SHP77 treated with DMSO at 0.1 percent for 48 hours (cell line): ENCODE measurements at regions not wholly inside any gene's neighbourhood (a gene's known extent, or its start where the extent isn't known, plus 50 kb on each side); places are given as distances from the start of the nearest gene placed in this dataset.

Source experiments
- DNase-seq: peaks from one replicate; lab custom pipeline; 2025; lab: John Stamatoyannopoulos, UW

DNA sequence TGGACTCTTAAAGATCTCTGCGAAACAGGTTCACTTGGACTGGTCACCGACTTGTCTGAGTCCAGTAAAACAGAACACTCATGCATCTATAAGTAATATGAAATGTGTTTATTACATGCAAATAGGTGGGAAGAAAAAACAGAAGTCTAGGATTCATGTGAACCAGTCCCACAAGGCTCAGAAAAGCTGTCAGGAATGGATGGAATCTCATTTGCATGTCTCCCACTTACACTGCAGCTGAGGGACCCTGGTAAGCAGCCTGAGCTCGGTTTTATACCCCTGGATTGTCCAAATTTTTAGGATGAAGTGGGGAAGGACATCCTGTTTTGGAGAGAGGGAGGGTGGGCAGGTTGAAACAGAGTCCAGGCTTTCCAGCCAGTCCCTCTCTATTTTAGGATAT, 1545.1 kb upstream of the PCDH20 start:
- no peak for DNase-seq

DNA sequence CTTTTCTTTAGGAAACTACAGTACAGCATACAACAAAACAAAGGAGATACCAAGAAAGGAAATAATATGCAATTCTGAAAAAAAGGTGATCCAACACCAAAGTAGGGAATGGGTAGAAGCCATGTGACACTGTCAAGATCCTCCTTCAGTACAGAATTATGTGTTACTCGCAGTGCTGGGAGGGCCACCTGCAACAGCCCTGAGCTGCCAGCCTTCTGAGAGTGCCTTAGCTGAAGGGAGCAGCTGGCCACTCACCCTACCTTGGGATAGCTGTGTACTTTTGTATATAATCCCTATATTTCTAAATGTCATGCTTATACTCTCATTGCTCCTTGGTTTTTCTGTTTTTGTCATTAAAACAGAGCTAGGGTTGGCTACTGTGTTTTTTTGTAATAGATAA, 1518.2 kb upstream of the PCDH20 start:
- no peak for DNase-seq

DNA sequence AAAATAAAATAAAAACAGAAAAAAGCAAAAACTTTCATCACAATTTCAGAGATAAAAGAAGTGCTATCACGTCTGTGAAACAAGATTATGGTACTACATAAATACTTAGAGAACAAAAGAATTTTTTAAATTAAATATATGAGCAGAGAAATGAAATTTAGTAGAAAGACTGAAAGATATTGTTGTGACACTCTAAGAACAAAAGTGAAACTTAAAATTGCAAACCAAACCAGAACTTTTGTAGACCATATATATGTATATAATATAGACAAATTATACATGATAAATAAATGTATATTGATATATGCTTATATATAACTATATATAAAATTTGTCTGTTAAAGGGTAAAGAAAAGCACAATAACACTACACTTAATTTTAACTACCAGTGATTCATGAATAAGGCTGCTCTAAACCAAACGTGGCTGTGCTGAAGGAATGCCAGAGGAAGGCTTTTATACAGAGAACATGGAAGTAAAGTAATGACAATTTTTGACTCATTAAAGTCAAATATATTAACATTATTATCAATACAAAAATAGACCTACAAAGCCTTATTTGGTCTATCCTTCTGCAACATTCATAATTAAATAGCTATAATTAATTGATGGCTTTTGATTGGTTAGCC, 1516.7 kb upstream of the PCDH20 start:
- no peak for DNase-seq

DNA sequence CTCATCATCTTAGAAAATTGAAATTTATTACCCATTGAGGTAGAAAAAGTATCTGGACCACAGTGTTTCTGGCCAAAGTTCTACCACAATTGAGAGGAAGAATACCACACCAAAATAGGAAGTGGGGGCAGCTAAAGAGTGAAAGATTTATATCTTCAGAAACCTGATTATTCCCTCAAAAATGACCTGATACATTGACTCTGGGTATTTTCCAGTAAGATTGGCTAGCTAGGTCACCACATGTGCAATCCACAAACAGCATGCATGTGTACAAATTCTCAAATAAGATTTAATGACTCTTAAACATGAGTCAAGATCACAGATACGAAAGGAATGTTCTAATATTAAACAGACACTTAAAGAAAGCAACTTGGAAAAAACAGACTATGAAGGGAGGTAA, 1516.2 kb upstream of the PCDH20 start:
- DNase-seq, result no peak

DNA sequence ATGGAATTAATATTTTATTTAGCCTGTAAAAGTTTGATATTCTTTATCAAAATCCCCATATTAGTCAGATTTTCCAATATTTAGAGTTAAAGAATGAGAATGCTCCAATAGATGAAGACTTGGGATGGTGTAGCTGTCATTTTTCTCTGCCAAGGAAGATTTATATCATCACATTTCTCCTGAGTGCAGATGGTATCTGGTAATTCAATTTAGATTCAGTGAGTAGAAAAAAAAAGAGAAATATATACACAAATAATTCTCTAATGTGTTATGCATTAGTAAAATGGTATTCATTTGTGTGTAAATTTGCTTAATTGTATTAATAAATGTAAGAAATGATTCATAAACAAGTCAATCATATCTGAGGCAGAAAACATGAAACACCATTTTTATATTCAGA, 1508.7 kb upstream of the PCDH20 start:
- no peak for DNase-seq

DNA sequence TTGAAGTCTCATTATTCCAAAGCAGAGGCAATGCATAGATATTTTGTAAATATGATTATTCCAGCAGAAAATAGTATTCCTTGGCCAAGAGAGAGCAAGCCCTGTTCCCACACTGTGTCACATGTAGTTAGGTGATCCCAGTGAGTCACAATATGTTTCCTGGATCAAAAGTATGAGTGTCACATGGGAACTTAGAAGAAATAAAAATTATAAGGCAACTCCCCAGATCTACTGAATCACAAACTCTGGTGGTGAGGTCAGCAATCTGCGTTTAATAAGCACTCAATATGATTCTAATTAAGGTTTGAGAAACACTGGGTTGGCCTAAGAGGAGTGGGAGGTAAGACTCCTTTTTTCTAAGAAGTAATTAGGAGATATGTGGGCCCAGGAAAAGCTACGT, 1504.5 kb upstream of the PCDH20 start:
- DNase-seq, result no peak

DNA sequence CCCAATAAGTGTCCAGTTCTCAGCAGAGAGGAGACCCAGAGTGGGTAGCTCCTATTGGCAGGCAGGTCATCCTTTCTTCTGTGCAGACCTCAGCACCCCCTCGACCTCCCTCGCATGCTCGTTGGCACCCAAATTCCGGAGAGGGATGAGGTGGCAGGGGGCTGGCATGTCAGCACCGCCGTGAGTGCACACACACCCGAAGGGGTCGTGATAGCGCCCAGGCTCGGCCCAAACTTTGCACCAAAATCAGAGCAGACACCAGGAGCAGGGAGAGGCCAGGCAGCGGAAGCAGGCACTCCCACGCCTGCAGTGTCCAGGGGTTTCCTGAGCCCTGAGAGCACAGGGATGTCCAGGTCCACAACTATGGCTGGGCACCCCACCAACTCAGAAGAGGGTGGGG, 1503.8 kb upstream of the PCDH20 start:
- no peak for DNase-seq

DNA sequence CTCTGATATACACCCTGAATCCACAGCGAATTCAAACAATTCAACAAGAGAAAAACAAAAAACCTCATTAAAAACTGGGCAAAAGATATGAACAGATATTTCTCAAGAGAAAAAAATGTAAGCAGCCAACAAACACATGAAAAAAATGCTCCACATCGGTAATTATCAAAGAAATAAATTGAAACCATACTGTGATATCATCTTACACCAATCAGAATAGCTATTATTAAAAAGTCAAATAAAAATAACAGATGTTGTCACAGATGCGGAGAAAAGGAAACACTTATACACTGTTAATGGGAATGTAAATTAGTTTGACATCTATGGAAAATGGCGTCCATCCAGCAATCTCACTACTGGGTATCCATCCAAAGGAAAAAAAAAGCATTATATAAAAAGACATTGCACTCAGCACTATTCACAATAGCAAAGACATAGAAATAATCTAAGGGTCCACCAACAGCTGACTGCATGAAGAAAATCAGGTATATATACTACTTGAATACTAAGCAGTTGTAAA, 1495.0 kb upstream of the PCDH20 start:
- DNase-seq, result no peak

DNA sequence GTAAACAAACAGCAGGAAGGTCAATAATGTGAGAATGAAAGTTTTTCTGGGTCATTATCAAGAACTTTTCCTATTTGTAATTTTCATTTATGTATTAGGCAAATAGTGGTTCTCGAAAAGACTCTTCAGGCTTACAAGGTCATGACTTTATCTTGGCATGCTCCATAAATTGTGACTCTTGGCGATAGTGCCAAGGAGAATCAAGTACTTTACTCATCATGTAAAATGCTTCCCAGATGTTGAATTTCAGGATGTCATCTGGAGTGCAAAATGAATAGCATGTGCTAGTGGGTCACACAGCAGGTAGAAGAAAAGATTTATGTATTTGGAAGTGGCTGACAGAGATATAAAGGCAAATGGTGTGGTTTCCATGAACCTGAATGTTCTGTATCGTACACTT, 1492.7 kb upstream of the PCDH20 start:
- no peak for DNase-seq

DNA sequence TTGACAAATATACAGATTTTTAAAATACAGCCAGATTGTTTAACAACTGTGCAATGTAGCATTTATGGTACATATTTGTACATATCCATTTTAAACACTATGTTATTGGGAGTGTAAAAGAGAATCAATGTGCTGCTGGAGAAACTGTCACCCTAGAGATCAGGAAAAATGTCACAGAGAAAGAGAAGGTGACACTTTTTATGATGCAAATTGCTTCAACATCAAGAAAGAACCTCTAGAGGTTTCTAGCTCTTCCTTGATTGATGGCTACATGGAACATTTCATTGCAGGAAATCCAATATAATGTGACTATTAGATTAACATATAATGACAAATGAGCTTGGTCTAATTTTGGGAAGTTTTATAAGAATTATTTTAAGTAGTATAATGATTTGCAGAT, 1491.2 kb upstream of the PCDH20 start:
- no peak for DNase-seq

DNA sequence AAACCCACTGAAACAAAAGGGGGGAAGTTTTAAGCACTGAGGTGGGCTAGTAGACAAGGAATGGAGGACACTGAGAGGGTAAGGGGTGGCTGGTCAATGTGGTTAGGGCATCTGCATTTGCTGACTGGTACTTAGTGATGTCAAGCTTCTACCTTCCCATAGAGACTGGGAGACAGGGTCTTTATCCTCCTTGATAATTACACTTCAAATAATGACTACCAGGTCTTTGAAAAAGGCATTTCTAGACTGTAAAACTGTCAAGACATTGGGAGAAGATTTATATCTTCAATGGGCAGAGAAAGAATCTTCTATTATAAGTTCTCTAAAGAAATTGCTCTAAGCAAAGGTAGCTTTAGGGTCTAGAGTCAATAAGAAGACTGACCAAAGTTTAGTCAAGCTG, 1490.8 kb upstream of the PCDH20 start:
- no peak for DNase-seq

DNA sequence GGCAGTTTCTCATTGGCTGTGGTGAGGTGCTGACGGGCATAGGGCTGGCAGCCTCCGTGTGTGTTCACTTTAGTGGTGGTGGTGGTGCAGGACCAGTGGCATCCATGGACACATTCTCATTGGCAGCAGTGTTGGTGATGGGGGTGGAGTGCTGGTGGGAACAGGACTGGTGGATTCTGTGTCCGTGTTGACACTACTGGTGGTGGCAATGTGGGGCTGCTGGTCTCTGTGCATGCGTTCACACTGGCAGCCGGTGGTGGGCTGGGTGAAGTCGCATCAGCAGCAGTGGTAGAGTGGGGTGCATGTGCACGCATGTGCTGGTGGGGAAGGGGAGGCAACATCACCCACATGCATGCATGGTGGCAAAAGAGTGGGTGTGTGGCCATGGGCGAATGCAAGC, 1471.4 kb upstream of the PCDH20 start:
- DNase-seq, result no peak

DNA sequence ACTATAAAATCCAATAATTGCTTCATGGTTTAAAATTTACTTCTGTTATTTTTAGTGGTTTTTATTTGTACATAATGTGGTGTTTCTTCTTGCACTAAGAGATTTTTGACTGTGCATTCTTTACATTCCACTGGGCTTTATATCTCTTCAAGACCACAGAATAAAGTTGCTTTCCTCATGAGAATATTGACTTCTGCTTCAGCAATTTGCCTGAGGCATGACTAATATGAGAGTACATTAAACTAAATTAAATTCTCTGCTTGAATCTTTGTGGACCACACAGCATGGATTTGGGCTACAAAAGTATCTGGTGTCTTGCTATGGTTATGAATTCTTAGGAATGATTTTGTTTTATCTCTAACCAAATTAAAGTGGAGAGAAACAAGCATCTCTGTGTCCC, 1463.4 kb upstream of the PCDH20 start:
- DNase-seq, result no peak

DNA sequence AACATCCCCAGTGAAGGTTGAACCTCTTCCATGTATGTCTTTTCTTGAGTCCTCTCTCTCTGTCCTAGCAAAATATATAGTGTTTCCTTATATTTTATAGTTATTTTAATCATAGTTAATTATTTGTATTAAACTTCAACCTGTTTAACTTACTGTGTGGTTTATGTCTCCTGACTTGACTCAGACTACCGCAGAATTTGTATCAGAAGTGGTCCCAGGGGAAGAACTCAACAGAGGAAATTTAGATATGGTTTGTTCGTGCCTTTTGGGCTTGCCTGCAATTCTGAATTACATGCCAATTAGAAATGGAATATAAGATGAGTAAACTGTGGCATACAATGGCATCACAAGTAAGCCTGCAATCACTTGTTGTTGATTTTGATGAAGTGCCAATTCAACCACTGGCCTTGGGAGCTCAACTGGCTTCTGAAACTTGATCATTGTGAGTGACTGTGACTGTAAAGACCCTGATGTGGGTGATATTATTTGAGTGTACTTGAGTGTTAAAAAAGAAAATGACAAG, 1459.5 kb upstream of the PCDH20 start:
- no peak for DNase-seq

DNA sequence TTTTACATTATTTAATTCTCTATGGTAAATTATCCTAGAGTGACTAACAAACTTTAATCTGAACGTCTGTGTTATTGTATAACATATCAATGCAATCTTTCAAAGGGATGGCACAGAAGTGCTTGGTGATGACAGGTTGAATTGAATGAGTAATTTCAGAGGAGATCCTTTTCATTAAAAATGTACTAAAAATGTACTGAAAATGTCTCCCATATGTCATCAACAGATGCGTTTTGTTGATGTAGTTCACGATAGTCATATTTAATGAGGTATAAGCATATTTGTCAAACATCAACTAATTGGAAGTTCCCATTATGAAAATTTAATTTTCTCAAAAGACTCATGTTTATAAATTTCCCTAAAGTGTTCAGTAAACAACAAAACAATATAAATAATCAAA, 1434.7 kb upstream of the PCDH20 start:
- DNase-seq, result no peak

DNA sequence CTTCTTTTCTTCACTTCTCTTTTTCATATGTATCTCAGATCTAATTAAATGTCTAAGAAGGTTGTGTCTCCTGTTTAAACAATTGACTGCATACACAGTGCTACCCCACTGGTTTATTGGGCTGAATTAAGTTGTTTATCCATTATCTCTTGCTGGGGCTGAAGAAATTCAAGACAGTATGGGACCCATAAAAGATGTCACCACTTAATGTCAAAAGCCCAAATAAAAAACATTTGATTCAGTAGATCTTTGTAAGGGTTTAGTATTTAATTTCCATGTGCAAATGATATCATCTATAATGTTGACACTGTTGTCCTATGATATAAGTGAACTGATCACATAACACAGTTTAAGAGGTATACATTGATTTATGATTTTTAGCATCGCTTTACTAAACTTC, 1431.9 kb upstream of the PCDH20 start:
- no peak for DNase-seq

DNA sequence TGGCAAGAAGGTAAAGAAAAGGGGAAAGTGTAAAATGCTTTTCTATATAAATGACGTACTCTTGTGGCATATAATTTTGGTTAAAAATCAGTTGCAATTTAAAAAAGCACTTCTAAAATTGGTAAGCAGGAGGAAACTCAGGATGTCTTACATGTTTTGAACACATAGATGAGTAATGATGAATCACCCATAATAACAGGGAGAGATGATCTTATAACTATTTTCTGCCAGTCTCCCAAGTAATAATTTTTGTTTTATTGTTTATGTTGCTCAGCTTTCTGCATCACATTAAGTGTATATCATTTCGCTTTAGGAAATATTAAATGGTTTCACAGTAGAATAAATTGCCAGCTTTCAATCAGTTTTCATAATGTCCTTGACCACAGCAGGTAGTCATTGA, 1430.7 kb upstream of the PCDH20 start:
- no peak for DNase-seq

DNA sequence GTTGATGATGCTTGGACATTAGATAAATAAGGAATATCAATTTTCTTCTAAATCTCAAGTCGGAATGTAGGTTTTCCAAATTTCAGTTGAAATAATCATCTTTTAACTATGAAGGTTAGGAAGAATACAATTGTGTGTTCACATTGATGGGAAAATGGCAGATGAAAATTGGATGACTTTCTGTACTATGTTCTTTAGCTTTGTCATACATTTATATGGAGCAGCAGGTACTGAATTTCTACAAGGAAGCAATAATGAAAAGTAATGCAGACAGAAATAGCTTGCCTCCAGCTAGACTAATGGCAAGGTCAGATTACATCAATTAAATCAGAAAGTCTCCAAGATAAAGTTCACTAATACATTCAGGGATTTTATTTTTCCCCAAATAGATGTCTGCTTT, 1423.7 kb upstream of the PCDH20 start:
- no peak for DNase-seq

DNA sequence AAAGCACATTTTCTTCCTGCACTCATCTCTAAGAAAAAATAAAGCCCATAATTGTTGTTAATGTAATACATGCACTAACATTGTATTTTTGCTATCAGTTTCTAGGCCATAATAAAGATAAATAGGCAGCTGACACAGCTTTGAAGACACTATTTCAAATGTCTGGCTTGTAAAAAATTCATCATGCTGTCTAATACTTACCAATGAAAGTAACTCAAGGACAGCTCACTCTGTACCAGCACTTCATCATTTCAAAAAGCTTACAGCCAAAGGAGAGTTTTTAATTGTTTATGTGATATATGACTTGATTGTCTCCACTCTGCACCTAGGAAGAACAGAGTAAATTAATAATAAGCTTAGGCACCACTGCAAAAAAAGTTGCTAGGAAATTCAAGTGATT, 1423.3 kb upstream of the PCDH20 start:
- DNase-seq, result no peak

DNA sequence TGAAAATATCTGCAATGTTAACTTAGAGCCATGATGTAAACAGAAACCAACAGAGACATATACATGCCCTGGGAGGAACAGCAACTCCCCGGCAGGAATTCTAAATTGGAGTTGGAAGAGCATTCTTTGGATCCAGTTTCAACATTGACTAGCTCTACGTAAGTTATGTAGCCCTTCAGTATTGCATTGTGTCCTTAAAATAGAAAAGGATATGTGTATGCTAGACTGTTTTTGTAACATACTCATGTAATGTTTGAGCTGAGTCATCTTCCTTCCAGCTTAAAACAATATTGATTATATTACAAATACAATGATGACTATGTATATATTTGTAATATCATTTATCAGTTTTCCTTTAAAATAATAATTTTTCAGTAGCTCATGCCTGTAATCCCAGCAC, 1422.2 kb upstream of the PCDH20 start:
- DNase-seq, result no peak

DNA sequence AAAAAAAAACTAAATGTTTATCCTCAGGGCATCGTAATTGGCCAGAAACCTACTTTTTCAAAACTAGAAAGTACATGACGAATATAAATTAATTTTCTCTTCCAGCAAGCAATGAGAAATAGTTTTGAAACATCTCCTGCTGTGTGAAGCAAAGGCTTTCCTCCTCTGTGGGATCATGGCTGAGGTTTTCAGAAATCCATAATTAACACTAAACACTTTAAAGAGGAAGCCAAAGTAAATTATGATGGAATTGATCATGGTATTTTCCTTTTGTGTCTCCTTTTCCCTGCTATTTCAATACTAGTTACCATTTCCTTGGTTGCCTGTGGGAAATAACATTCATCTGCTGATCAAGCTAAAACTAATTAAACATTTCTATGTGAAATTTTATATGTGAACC, 1413.8 kb upstream of the PCDH20 start:
- DNase-seq, result no peak

DNA sequence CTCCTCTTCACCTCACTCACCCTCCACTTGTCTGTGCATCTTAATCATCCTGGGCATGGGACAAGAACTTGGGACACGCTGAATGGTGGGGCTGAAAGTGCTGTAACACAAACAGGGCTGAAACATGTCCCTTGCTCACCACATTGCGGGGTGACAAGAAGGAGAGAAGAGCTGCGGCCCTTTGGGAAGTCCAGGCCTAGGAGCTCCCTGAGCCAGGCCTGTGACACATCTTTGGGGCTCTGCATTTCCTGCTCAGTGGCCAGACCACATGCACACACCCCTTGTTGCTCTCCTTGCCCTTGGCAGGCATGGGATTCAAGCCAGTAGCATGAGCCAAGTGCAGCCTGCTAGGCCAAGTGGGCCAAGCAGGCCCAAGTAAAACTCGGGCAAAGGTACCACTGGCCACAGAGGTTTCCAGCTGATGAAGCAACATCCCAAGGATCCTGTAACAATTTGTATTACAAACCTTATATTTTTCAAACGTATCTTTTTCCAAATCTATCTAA, 1384.3 kb upstream of the PCDH20 start:
- DNase-seq, result no peak

DNA sequence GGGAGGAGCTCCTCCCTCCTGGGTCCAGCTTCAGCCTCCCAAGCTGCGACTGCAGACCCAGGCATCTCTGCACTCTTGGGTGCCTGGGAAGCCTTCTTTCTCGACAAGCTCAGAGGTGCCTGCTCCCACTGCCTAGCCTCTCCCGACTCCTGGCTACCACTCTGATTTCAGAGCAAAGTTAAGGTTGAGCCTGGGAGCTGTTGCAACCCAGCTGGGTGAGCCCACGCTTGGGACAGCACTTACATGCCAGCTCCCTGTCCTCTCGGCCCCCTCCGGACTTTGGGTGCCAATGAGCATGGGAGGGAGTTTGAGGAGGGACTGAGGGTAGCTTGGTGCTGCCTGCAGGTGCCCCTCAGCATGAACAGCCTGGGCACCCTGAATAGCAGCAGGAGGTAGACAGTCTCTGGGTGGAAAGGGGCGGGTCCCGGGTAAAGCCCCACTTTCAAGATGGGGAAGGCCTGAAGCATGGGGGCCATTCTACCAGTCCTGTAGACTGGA, 1383.4 kb upstream of the PCDH20 start:
- no peak for DNase-seq

DNA sequence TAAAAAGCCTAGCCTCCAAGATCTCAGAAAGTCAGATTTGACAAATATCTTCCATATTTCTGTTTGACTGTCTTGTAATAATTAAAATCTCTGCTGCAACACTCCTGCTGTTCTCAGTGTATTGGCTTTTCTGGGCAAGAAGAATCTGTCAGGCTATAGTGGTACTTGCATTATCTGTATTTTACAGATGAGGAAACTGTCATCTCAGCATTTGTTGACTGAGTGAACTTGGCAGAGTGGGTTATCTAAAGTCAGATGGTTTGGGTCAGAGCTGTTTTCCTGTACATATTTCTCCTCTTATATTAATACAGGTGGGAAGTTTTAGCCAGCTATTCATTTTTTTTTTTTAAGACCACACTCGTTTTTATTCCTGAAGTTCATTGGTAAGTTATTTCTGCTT, 1378.2 kb upstream of the PCDH20 start:
- no peak for DNase-seq
